ENCODE measurements at regions not wholly inside any gene's neighbourhood (a gene's known extent, or its start where the extent isn't known, plus 50 kb on each side); places are given as distances from the start of the nearest gene placed in this dataset.

DNA sequence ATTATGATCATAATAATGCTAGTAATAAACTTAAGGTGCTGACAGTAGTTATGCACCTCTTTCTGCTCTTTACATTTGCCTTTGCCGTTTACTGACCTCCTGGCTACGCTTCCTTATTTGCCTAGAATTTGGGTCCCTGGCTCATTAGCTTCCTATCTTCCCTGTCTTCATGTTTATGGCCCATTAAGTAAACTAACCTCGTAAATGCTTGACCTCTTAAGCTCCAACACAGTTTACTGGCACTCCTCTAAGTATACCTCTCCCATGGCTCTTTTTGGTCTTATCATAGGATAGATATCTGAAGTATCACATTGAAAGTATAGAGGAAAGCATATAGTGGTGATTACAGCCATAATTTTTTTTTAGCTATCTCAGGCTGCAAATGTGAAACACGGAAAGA lies 657.3 kb upstream of the SLC39A10 start:
- H3K9me3 Mint-ChIP-seq: no peaks in the 10 kb centered on the region
- H3K27ac Mint-ChIP-seq: no peak overlapping the region
- H3K27me3 Mint-ChIP-seq (ENCODE audit: low read depth): no peaks in the 10 kb centered on the region
- H3K4me3 Mint-ChIP-seq: no peak overlapping the region
- TF ChIP-seq, protein P1, sequence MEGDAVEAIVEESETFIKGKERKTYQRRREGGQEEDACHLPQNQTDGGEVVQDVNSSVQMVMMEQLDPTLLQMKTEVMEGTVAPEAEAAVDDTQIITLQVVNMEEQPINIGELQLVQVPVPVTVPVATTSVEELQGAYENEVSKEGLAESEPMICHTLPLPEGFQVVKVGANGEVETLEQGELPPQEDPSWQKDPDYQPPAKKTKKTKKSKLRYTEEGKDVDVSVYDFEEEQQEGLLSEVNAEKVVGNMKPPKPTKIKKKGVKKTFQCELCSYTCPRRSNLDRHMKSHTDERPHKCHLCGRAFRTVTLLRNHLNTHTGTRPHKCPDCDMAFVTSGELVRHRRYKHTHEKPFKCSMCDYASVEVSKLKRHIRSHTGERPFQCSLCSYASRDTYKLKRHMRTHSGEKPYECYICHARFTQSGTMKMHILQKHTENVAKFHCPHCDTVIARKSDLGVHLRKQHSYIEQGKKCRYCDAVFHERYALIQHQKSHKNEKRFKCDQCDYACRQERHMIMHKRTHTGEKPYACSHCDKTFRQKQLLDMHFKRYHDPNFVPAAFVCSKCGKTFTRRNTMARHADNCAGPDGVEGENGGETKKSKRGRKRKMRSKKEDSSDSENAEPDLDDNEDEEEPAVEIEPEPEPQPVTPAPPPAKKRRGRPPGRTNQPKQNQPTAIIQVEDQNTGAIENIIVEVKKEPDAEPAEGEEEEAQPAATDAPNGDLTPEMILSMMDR (IDR thresholded peaks at IDR 0.05): no peak
- TF ChIP-seq ESRRA (CRISPR knock-in tag; IDR thresholded peaks at IDR 0.05; ENCODE audit: borderline replicate concordance): no peak
- no peaks in the 10 kb centered on the region for H3K36me3 Mint-ChIP-seq
- H3K4me1 Mint-ChIP-seq: peaks cover 8% of the 10 kb centered on the region
- ChIA-PET POLR2A (no interaction called here), CTCF (interaction anchor here (1.0 kb wide), 1 partner anchor 18 kb away, joined by 3 read pairs; no protein-coding TSS in a partner anchor)
- no peak for DNase-seq (ENCODE audit: low spot score)
- ATAC-seq: no peak

DNA sequence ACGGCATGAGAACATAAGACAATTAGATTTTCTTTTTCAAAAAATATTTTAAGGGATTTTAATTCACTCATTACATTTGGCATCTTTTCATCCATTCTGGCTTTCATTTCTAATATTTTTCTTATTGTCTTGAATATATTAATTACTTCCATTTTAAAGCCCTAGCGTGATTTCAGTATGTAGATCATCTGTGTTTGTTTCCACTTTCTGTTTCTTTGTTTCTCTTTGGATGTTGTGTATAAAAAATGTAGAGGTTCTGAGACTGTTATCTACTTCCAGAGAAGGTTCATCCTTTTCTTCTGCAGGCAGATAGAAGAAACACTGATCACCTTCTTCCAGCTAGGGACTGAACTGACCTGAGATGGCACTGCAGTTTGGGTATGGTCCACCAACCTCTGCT lies 664.4 kb upstream of the SLC39A10 start:
- Mint-ChIP-seq H3K4me1 (no peaks in the 10 kb centered on the region), H3K27ac (no peak overlapping the region), H3K4me3 (no peak overlapping the region), H3K9me3 (no peaks in the 10 kb centered on the region), H3K36me3 (no peaks in the 10 kb centered on the region), H3K27me3 (ENCODE audit: low read depth) (no peaks in the 10 kb centered on the region)
- TF ChIP-seq HMGXB4 (CRISPR knock-in tag; IDR thresholded peaks at IDR 0.05): no peak
- TF ChIP-seq MYBL2 (CRISPR knock-in tag; IDR thresholded peaks at IDR 0.05): no peak
- TF ChIP-seq ZNF219 (CRISPR knock-in tag; IDR thresholded peaks at IDR 0.05; ENCODE audit: borderline replicate concordance): no peak
- no peak for TF ChIP-seq MAX (CRISPR knock-in tag; IDR thresholded peaks at IDR 0.05)
- no peak for TF ChIP-seq ZNF512 (CRISPR knock-in tag; IDR thresholded peaks at IDR 0.05; ENCODE audit: borderline replicate concordance)
- no peak for TF ChIP-seq NFE2L1 (CRISPR knock-in tag; IDR thresholded peaks at IDR 0.05)
- TF ChIP-seq FOXP4 (CRISPR knock-in tag; IDR thresholded peaks at IDR 0.05): no peak
- DNase-seq (ENCODE audit: low spot score): no peak
- CTCF ChIA-PET: no interaction called here
- POLR2A ChIA-PET: no interaction called here
- no peak; the same call in 1 of the 2 replicates for ATAC-seq

GRCh38 chr2:194985258-194985657 lies 671.8 kb upstream of the SLC39A10 start:
- Mint-ChIP-seq H3K27me3 (ENCODE audit: low read depth) (no peaks in the 10 kb centered on the region; the same call in 1 of the 2 replicates), H3K27ac (no peak overlapping the region), H3K4me3 (no peak overlapping the region), H3K9me3 (peaks cover 37% of the 10 kb centered on the region), H3K4me1 (no peaks in the 10 kb centered on the region), H3K36me3 (0 out of 2 replicates have a peak, but pooled peaks cover 5% of the 10 kb centered on the region)
- CTCF ChIA-PET: no interaction called here
- POLR2A ChIA-PET: no interaction called here
- ATAC-seq (no peak), DNase-seq (ENCODE audit: low spot score) (no peak)
- TF ChIP-seq, protein P1 (IDR thresholded peaks at IDR 0.05): no peak
- no peak for TF ChIP-seq CREB1 (CRISPR knock-in tag; IDR thresholded peaks at IDR 0.05)
- TF ChIP-seq GTF2I (CRISPR knock-in tag; conservative IDR thresholded peaks at IDR 0.05): no peak
- TF ChIP-seq OVOL2 (CRISPR knock-in tag; IDR thresholded peaks at IDR 0.05; ENCODE audit: borderline replicate concordance): no peak
- TF ChIP-seq, protein P2, sequence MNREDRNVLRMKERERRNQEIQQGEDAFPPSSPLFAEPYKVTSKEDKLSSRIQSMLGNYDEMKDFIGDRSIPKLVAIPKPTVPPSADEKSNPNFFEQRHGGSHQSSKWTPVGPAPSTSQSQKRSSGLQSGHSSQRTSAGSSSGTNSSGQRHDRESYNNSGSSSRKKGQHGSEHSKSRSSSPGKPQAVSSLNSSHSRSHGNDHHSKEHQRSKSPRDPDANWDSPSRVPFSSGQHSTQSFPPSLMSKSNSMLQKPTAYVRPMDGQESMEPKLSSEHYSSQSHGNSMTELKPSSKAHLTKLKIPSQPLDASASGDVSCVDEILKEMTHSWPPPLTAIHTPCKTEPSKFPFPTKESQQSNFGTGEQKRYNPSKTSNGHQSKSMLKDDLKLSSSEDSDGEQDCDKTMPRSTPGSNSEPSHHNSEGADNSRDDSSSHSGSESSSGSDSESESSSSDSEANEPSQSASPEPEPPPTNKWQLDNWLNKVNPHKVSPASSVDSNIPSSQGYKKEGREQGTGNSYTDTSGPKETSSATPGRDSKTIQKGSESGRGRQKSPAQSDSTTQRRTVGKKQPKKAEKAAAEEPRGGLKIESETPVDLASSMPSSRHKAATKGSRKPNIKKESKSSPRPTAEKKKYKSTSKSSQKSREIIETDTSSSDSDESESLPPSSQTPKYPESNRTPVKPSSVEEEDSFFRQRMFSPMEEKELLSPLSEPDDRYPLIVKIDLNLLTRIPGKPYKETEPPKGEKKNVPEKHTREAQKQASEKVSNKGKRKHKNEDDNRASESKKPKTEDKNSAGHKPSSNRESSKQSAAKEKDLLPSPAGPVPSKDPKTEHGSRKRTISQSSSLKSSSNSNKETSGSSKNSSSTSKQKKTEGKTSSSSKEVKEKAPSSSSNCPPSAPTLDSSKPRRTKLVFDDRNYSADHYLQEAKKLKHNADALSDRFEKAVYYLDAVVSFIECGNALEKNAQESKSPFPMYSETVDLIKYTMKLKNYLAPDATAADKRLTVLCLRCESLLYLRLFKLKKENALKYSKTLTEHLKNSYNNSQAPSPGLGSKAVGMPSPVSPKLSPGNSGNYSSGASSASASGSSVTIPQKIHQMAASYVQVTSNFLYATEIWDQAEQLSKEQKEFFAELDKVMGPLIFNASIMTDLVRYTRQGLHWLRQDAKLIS (CRISPR knock-in tag; IDR thresholded peaks at IDR 0.05; ENCODE audit: borderline replicate concordance): no peak
- TF ChIP-seq ZNF138 (CRISPR knock-in tag; conservative IDR thresholded peaks at IDR 0.05): no peak
- TF ChIP-seq CBFB (CRISPR knock-in tag; IDR thresholded peaks at IDR 0.05; ENCODE audit: low read depth): no peak
- no peak for TF ChIP-seq GABPB1 (CRISPR knock-in tag; IDR thresholded peaks at IDR 0.05)
- no peak for TF ChIP-seq ZNF671 (CRISPR knock-in tag; IDR thresholded peaks at IDR 0.05)
- TF ChIP-seq ZBTB43 (CRISPR knock-in tag; IDR thresholded peaks at IDR 0.05): no peak

Measured in WTC11 (cell line).